GM19043 (cell line): ENCODE measurements at regions not wholly inside any gene's neighbourhood (a gene's known extent, or its start where the extent isn't known, plus 50 kb on each side); places are given as distances from the start of the nearest gene placed in this dataset.

Experiments
- ATAC-seq: cut with Tn5 transposase; IDR thresholded peaks from one replicate; pipeline ENCODE4 v1.9.1; 2021; ENCODE audit warnings: low read depth; ENCODE audit not compliant: unreplicated experiment

DNA sequence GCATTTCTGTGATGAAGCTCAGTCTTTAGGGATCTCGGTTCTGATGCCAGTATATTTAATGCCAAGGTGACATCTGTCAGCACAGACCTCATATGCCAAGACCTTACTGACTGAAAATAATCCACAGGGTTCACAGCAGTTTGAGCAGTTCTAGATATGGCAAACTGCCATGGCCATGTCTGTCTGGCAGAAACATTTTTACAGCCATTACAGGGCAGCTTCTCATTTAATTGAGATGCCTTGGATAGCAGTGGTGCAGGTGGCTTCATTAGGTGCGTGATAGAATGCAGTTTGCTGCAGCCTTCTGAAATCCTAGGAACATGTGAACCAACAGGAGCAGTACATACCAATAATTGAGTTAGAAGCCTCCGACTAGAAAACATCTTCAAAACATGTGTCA lies 510.6 kb downstream of the XIRP2 start:
- ATAC-seq = no peak

DNA sequence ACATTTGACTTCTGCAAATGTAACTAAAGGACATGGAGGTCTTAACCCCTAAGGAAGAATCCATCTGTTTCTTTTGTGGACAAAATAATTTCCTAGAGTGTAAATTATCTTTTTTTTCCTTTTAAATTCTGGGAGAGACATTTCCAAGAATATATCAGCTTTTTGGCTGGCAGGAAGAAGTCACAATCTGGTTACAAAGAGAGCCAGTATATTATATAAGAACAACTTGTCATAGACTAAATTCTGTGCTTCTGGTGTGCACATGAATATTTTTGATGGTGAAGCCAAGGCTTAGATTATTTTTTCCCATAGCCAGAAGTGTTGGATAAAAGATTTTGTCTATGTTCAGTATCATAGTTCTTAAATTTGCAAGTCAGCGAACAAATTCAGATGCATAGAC lies 500.6 kb downstream of the XIRP2 start:
- ATAC-seq = no peak

DNA sequence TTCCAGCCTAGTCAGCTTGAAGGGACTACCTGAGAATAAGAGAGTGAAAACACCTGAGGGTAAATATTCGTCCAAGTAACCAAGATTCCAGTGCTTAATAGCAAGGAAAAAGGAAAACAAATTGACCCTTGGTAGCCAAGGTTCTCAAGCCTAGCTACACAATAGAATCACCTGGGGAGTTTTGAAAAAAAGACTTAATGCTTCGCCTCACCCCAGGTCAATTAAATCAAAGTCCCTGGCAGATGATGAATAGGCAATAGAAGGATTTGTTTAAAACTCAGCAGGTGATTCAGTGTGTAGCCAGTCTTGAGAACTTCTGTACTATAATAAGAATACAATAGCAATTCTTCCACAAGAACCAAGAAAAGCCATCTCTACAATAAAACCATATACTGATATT lies 500.2 kb downstream of the XIRP2 start:
- no peak for ATAC-seq

DNA sequence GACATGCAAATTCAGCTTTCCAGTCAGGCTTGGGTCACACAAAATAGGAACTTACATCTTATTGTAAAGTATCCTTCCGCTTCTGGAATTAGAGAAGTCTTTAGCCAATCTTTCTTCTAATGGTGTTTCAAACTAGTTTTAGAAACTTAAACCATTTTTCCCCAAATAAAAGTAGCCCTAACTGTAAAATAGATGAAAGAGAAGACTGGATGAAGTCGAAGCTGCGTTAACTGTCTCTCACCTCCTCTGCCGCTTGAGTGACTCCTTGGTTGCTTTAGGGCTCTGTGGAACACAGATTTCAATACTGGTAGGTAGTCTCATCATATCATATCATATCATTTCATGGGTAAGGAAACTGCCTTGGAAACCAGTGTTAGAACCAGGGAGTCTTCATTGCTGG lies 498.4 kb downstream of the XIRP2 start:
- no peak for ATAC-seq

DNA sequence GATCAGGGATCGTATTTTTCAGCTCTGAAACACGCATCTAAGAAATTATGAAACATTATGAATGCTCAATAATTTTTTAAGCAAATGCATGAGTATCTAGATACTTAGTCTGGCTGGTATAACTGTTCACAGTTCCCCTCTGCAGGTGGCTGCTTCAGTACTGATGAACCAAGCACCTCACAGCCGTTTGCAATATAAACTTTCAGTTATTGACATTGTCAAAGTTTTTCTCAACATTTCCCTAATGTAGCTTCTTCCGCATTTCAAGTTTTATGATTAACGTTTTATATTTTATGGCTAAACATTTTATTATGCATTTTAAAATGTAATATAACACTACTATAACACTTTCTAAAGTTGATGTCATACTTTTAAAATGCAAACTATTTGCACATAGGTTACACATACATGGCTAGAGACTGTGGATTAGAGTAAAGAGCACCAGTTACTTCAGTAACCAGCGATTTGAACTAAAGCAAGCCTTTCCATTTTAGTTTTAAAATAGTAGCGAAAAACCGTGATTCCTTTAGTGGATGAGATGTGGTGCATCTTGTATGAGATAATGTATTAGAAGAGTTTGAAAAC lies 495.4 kb downstream of the XIRP2 start:
- ATAC-seq = no peak

DNA sequence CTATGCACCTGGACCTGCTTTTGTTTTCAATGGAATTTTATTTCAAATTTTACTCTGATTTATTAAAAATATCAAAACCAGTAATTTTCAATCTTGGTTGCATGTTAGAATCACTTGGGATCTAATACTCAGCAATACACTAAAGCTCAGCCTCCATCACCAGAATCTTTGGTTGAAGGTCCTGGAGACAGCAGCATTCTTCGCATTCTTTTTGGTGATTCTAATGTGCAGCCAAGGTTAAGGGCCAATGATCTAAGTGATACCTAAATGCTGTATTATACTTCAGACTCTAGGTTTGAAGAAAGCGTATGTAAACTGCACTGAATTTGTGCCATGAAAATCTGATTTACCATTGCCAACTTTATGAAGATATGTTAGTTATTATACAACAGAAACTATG lies 493.1 kb downstream of the XIRP2 start:
- no peak for ATAC-seq

DNA sequence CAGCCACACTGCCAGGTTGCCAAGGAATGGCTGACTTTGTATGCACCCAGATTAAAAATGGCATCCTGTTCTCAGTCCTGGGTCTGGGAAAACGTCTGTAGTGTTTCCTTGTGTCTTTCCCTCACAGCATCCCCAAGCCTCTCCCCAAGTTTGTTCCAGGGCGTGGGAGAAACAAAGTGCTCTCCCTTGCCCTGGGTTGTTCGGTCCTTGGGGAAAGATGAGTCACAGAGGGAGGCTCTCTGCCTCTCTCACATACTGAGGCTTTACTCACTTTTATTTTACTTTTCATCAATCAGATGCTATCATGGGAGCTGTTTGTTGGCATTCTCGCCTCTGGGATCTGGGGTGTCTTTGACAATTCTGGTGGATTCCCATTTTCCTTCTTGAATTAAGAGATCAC lies 492.3 kb downstream of the XIRP2 start:
- no peak for ATAC-seq

DNA sequence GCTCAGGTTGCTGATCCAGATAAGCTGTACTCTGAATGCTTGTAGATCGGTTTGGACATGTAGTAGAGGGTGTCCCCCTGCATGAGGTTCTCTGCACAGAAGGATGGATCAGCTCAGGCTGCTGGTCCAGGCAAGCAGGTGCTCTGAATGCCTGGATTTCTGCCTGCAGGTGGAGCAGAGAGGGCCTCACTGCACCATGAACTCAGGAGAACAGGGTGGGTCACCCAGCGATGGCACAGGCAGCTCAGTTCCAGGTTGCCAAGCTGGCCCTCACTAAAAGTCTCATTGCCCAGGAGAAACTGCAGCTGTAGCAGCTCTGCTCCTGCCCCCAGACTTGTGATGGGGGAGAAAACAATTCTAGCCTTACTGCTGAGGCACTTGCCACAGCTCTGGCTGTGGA lies 491.8 kb downstream of the XIRP2 start:
- no peak for ATAC-seq

DNA sequence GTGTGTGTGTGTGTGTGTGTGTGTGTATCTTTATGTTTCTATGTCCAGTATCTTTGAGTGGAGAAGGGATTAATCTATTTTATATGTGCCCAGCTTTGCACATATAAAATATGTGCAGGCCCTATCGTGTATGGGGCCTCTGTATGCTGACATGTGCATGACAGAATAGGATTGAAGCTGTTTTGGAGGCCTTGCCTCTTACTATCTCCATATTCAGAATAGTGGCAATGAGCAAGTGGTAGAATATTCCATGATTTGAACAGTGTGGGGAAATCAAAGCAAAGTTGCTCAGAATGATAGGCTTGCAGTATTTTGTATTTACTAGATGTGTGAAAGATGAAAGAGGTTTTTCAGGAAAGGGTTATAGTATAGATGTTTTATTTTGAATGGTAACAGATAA lies 480.8 kb downstream of the XIRP2 start:
- no peak for ATAC-seq

DNA sequence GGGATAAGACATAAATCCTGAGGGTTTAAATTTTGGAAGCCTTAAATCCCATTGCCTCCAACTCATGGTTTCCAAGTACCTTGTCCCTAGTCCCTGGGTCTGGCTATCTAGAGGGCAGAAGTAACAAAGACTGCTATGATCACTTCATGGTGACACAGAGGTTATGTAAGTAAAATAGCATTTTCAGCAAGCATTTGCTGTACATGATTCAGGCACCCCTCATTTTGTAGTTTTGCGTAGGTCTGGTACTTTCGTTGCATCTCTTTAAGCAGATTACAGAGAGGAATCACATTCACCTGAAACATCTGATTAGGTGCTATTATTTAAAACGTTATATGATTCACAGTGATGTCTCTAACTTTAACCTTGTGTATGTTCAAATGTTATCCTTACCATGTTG lies 480.1 kb downstream of the XIRP2 start:
- no peak for ATAC-seq

DNA sequence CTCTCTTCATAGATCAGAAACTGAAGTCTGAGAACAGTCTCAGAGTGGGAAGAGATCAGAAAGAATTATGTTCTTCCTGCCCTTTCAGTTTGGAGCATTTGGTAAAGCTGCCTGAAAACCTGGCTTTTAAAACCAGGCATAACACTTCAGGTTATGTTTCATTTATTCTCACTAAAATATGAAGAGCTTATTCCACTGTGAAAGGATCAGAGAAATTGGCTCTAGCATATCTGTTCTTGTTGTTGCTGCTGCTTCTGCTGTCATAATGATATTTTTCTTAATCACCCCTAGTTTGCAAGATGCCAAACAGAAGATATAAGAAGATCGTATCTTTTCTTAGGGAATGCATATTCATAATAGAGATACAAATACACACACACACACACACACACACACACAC lies 476.9 kb downstream of the XIRP2 start:
- no peak for ATAC-seq

DNA sequence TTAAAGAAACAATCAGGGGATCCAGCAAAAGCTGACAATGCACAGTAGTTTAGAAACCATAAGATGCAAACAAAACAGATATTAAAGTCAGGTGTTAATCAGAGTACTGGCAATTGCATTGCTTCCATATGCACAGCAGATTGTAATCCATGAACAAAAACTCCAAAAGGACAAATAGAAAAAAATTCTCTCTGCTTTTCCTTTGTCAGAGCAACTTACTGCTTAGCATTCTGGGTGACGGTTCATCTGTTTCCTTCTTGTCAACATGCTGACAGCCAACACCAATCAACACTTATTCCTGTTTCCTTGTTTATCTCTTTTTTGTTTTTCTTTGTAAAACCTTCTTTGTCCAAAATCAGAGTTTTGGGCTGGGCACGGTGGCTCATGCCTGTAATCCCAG lies 473.1 kb downstream of the XIRP2 start:
- ATAC-seq = no peak

DNA sequence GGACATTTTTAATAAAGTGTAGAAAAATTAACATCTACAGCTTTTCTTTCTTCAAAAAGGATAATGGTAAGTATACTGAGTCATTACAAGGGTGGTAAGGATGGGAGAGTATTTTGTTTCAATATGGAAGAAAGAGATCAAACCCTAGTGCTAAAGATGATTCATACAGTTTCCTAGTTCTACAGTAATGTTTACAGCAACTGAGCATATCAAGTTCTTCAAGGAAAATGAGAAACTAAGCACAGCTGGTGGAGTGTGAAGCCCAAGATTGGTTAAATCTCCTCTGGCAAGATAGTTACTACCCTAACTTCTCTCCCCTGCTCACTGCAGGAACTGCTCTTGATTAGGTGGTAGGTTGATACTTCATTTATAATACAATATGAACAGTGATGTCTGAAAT lies 467.5 kb downstream of the XIRP2 start:
- no peak for ATAC-seq

DNA sequence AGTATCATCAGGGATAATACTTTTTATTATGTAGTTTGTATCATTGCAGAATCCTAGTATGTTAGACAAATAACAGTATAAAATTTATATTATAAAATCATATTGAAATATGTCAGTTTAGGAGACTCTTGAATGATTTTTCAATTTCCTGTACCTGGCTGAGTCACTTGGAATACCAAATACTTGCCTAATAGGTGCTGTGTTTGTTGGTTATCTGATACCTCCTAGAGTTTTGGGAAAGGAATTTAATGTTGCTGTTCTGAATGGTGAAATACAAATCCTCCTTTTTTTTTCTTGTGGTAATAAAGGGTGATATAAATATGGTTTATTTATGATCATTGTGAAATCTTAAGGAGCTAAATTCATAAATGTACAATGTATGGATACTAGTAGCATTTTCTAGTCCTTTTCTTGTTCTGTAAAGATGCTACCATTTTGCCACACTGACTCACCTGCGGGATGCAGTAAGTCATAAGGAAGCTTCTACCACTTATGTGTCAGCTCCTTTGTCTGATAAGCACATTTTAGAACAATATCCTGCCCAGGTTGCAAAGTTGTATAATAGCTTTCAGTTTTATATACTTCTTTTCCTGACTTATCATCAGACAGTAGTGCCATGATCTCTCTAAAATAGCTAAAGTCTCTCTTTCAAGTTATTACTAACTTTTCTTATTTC lies 465.5 kb downstream of the XIRP2 start:
- no peak for ATAC-seq

DNA sequence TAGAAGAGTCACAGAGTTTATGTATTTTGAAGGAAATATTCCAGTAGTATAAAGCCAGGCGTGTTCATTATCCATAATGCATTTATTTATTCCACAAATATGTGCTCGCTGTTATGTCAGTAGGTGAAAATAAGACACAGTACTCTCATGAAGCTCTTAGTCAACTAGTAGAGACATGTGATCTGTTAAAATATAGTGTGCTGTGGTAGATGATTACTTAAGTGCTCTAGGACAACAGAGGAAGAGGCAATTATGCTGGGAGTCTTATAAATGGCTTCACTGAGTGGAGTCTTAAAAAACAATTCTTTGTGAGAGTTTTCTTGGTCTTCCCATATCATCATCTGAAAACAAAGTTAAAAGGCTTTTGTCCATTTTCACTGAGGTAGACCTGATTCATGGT lies 457.3 kb downstream of the XIRP2 start:
- ATAC-seq = no peak

DNA sequence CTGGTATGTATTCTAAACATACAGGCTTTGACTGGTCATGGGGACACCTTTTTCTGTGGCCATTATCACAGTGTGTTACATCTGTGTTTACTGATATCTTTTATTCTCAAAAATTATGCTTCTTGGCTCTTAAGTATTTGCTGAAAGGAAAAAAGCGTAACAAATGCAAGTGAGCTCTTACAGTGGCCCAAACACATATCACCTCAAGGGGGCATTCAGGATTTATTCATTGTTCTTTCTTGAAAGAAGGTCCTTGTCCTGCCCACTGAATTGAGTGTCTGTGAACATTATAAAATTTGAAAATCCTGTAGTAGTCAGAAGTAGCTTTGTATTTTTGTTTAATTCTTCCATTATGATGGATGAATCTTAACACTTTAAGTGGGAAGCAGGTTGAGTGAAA lies 454.5 kb downstream of the XIRP2 start:
- ATAC-seq = no peak

DNA sequence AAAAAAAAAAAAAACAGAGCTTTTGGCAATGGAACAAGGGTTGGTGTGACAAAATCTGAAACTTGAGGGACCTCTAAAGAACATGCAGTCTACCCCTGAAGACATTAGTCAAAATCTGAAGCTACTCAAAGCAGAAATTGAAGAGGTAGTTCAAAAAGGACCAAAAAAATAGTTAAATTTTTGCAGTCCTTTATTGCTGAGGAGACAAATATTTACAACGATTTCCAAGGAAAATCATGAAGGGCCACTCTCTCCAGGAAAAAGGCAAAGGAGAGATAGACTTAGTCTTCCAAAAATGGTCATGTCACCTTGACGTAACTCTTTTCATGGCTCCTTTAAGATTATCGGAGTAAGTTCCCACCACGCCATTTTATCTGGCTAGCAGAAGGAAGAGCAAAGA lies 452.0 kb downstream of the XIRP2 start:
- no peak for ATAC-seq

DNA sequence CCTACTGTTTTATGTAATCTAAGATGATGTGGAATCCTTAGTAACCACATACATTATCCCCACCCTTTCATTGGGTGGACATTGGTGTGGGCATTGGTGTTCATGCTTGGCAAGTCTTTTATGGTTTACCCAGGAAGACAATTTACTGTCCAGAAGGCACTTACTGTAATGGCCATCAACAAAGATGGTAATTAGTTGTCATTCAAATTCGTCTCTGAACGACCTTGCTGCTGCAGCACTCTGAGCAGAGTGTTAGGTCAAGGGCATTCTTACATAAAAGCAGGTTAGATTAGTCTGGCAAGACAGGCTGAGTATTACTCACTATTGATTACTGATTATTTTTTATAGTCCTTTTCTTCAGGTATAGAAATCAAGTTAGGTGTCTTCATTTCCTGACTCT lies 447.9 kb downstream of the XIRP2 start:
- ATAC-seq = no peak

DNA sequence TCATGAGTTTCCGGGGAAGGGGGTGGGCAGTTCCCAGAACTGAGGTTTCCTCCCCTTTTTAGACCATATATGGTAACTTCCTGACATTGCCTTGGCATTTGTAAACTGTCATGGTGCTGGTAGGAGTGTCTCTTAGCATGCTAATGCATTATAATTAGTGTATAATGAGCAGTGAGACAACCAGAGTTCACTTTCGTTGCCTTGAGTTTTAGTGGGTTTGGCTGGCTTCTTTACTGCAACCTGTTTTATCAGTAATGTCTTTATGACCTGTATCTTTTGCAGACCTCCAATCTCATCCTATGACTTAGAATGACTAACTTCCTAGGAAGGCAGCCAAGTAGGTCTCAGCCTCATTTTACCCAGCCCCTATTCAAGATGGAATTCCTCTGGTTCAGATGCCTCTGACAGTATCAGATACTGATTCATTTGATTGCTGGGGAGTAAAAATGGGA lies 447.3 kb downstream of the XIRP2 start:
- no peak for ATAC-seq

DNA sequence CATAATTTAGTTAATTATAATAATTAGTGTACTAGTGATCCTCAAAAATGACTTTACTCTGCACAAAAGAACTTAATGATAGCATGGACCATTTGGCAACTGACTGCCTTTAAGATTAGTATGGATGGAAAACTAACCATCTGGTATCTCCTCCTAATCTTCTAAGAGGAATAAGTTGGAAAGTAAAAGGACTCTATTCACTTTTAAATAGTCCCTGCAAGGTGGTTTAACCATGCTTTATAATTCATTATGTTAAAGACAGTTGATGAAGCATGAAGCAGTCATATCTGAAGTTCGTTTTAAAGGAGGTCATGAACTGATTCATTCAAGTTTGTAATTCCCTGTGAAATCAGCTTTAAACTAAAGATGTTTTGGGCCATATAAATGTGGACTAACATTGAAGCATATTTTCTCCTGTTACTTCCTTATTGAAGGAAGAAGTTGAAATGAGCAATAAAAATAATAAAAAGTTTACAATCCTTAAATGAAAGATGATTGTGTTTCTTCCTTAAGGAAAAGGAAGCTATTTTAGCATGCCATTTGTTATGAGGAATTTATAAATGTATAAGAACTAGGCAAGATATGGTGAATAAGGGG lies 446.0 kb downstream of the XIRP2 start:
- ATAC-seq = no peak

DNA sequence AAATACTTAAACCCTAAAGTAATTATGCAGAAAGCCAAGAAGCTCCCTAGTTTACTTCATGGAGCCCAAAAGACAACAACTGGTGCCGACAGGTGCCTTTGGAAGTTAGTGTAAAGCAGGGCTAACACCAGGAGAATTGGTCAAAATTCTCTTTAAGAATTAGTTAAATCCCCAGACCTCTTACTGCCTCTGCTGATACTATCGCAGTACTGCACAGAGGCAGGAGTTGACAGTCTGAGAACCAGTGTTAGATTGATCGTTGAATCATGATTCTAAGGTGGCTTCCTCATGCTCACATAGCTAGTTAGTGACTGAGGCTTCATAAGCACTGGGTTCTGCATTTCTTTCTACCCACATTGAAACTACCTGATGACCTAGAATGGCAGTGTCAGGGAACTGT lies 445.0 kb downstream of the XIRP2 start:
- no peak for ATAC-seq

DNA sequence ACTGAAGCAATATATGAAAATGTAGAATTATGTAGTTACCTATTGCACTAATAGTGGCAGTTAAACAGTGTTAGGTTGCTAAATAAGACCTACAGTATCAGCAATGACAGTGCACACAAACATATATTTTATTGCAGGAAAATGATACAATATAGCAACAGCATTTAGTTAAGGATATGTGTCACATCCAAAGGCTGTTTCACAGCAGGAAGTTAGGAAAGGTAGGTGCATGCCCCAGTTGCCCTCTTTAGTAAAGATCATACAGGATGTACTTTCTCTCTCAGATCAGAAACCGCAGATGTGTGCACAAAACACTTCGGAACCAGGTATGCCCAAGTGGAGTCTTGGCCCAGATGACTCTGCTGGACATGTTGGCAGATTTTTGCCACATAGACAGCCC lies 444.1 kb downstream of the XIRP2 start:
- no peak for ATAC-seq
